WI38 (cell line): ENCODE measurements at regions not wholly inside any gene's neighbourhood (a gene's known extent, or its start where the extent isn't known, plus 50 kb on each side); places are given as distances from the start of the nearest gene placed in this dataset.

Experiments
- H3K4me3 ChIP-seq: 2 replicates; pipeline ENCODE4 v1.5.1; 2011; ENCODE audit warnings: low read depth, mild to moderate bottlenecking, control low read depth, low read length
- CTCF ChIP-seq: IDR thresholded peaks from 2 replicates; pipeline ENCODE4 v1.5.1; 2012; ENCODE audit warnings: low read depth, mild to moderate bottlenecking, control low read depth, low read length

GRCh38 chr12:98354520-98355035, 160.8 kb upstream of the TMPO start:
- TF ChIP-seq CTCF = no peak
- H3K4me3 ChIP-seq = no peak overlapping the region

- no peak for TF ChIP-seq CTCF
- H3K4me3 ChIP-seq = no peak overlapping the region
Measured at GRCh38 chr12:98355322-98355721, 160.1 kb upstream of the TMPO start.

- TF ChIP-seq CTCF = no peak
- H3K4me3 ChIP-seq = no peak overlapping the region
Measured at GRCh38 chr12:98355933-98356332, 159.5 kb upstream of the TMPO start.

- no peak for TF ChIP-seq CTCF
- no peak overlapping the region for H3K4me3 ChIP-seq
Measured at GRCh38 chr12:98358144-98358543, 157.2 kb upstream of the TMPO start.

GRCh38 chr12:98359856-98360255, 155.5 kb upstream of the TMPO start:
- TF ChIP-seq CTCF = no peak

GRCh38 chr12:98360401-98360800, 155.0 kb upstream of the TMPO start:
- no peak for TF ChIP-seq CTCF
- H3K4me3 ChIP-seq = no peak overlapping the region

More at GRCh38 chr12:98359856-98360255, 155.5 kb upstream of the TMPO start:
- no peak overlapping the region for H3K4me3 ChIP-seq

- TF ChIP-seq CTCF = no peak
Measured at GRCh38 chr12:98369581-98369980, 145.8 kb upstream of the TMPO start.

More at GRCh38 chr12:98369581-98369980, 145.8 kb upstream of the TMPO start:
- H3K4me3 ChIP-seq = no peak overlapping the region
